Trophoblast cell (in vitro differentiated cells and primary cell): ENCODE measurements at regions not wholly inside any gene's neighbourhood (a gene's known extent, or its start where the extent isn't known, plus 50 kb on each side); places are given as distances from the start of the nearest gene placed in this dataset.

Experiments used
- DNase-seq, 2 donors: peaks; one replicate each; pipeline ENCODE4 v3.0.0-alpha.2; 2016
- H2AFZ ChIP-seq: 2 replicates; pipeline ENCODE4 v1.6.1; 2013; ENCODE audit warnings: low read length, moderate library complexity, mild to moderate bottlenecking; ENCODE audit not compliant: insufficient read depth, poor library complexity
- H2AK5ac ChIP-seq: 2 replicates; pipeline ENCODE4 v1.6.1; 2013; ENCODE audit warnings: mild to moderate bottlenecking, low read length
- H2BK120ac ChIP-seq: 2 replicates; pipeline ENCODE4 v1.6.1; 2013; ENCODE audit warnings: low read length, mild to moderate bottlenecking, moderate library complexity; ENCODE audit not compliant: insufficient read depth, poor library complexity
- H2BK12ac ChIP-seq: 2 replicates; pipeline ENCODE4 v1.6.1; 2013; ENCODE audit warnings: mild to moderate bottlenecking, low read length, moderate library complexity
- H2BK5ac ChIP-seq: 2 replicates; pipeline ENCODE4 v1.6.1; 2013; ENCODE audit warnings: low read length, low read depth, moderate library complexity, mild to moderate bottlenecking; ENCODE audit not compliant: poor library complexity
- H3K14ac ChIP-seq: 2 replicates; pipeline ENCODE4 v1.6.1; 2013; ENCODE audit warnings: mild to moderate bottlenecking, low read length
- H3K18ac ChIP-seq: 2 replicates; pipeline ENCODE4 v1.6.1; 2013; ENCODE audit warnings: mild to moderate bottlenecking, low read length
- H3K23ac ChIP-seq: 2 replicates; pipeline ENCODE4 v1.6.1; 2013; ENCODE audit warnings: low read length
- H3K27ac ChIP-seq: 2 replicates; pipeline ENCODE4 v1.5.1; 2013; ENCODE audit warnings: low read depth, mild to moderate bottlenecking, inconsistent platforms, low read length, moderate library complexity
- H3K27me3 ChIP-seq: 2 replicates; pipeline ENCODE4 v1.6.1; 2013; ENCODE audit warnings: inconsistent platforms, mild to moderate bottlenecking, low read length, moderate library complexity; ENCODE audit not compliant: insufficient read depth
- H3K36me3 ChIP-seq, 2 experiments: 1 replicate in 1 of 2; 2 replicates in 1 of 2; pipeline ENCODE4 v1.6.1; 2013; ENCODE audit warnings: low read length in 2 of 2, mild to moderate bottlenecking in 2 of 2, moderate library complexity in 1 of 2; ENCODE audit not compliant: insufficient read depth in 2 of 2, control insufficient read depth in 1 of 2
- H3K4ac ChIP-seq: 2 replicates; pipeline ENCODE4 v1.6.1; 2013; ENCODE audit warnings: low read depth, mild to moderate bottlenecking, low read length, moderate library complexity
- H3K4me1 ChIP-seq, 2 experiments: 1 replicate in 1 of 2; 2 replicates in 1 of 2; pipeline ENCODE4 v1.6.1; 2013; ENCODE audit warnings: low read length in 2 of 2, mild to moderate bottlenecking in 2 of 2, moderate library complexity in 1 of 2; ENCODE audit not compliant: insufficient read depth in 2 of 2, control insufficient read depth in 1 of 2
- H3K4me2 ChIP-seq: 2 replicates; pipeline ENCODE4 v1.6.1; 2013; ENCODE audit warnings: inconsistent platforms, mild to moderate bottlenecking, low read length, moderate library complexity
- H3K4me3 ChIP-seq: 2 replicates; pipeline ENCODE4 v1.5.1; 2013; ENCODE audit warnings: mild to moderate bottlenecking, low read depth, low read length, inconsistent platforms
- H3K79me1 ChIP-seq: one replicate; pipeline ENCODE4 v1.6.1; 2013; ENCODE audit warnings: low read length
- H3K79me2 ChIP-seq: 2 replicates; pipeline ENCODE4 v1.6.1; 2013; ENCODE audit warnings: low read length, mild to moderate bottlenecking; ENCODE audit not compliant: control insufficient read depth, insufficient read depth, poor library complexity
- H3K9ac ChIP-seq: 2 replicates; pipeline ENCODE4 v1.6.1; 2013; ENCODE audit warnings: mild to moderate bottlenecking, low read length
- H3K9me3 ChIP-seq: 2 replicates; pipeline ENCODE4 v1.6.1; 2013; ENCODE audit warnings: low read depth, mild to moderate bottlenecking, control low read depth, inconsistent platforms, low read length; ENCODE audit not compliant: insufficient read depth
- H4K12ac ChIP-seq: 2 replicates; pipeline ENCODE4 v1.6.1; 2013; ENCODE audit warnings: low read depth, mild to moderate bottlenecking, low read length, moderate library complexity
- H4K8ac ChIP-seq: 2 replicates; pipeline ENCODE4 v1.6.1; 2013; ENCODE audit warnings: low read depth, mild to moderate bottlenecking, low read length, moderate library complexity
- H4K91ac ChIP-seq: one replicate; pipeline ENCODE4 v1.6.1; 2013; ENCODE audit warnings: low read depth, mild to moderate bottlenecking, low read length, moderate library complexity
- WGBS: extraction: QIAGEN DNeasy Blood & Tissue Kit; methylation state at CpG from one replicate; pipeline ENCODE4 v1.1.7; 2013; ENCODE audit warnings: missing lambda C conversion rate; ENCODE audit not compliant: insufficient read length, insufficient coverage; ENCODE audit errors: extremely low coverage; 5-methylcytosine and 5-hydroxymethylcytosine counted together

DNA sequence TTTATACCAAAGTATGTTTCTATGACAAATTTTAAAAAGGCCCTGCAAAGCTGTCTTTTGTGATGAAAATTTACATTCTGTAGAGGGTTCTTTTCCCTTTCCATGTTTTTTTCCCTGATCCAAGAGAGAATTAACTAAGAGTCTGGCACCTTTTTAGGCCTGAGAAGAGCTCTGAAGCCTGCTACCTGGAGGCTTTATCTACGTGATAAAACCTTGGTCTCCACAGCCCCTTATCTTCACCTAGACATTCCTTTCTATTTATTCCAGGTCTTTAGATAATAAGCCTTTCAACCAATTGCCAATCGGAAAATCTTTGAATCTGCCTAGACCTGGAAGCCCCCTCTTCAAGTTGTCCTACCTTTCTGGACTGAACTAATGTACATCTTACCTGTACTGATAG is 774.1 kb upstream of the LRRTM1 start:
- H3K4me1 ChIP-seq, result no peaks in the 10 kb centered on the region
- H4K12ac ChIP-seq, result no peak overlapping the region
- no peak overlapping the region for H2BK12ac ChIP-seq
- no peak overlapping the region for H4K8ac ChIP-seq
- H3K14ac ChIP-seq, result no peak overlapping the region
- H3K9me3 ChIP-seq, result no peaks in the 10 kb centered on the region
- no peak overlapping the region for H2AFZ ChIP-seq
- no peaks in the 10 kb centered on the region for H3K27me3 ChIP-seq
- no peak overlapping the region for H3K27ac ChIP-seq
- H3K4me3 ChIP-seq, result no peak overlapping the region
- no peak overlapping the region for H2BK5ac ChIP-seq
- no peaks in the 10 kb centered on the region for H3K79me2 ChIP-seq
- no peak overlapping the region for H2BK120ac ChIP-seq
- no peak overlapping the region for H3K23ac ChIP-seq
- H3K4me2 ChIP-seq, result no peak overlapping the region
- H3K36me3 ChIP-seq, result no peaks in the 10 kb centered on the region
- H4K91ac ChIP-seq, result no peak overlapping the region
- no peak overlapping the region for H3K9ac ChIP-seq
- no peaks in the 10 kb centered on the region for H3K79me1 ChIP-seq
- no peak overlapping the region for H3K18ac ChIP-seq
- WGBS, result no CpG with 5 or more reads among the region's 2 CpGs
- DNase-seq, result no peak
- H2AK5ac ChIP-seq, result no peak overlapping the region
- H3K4ac ChIP-seq, result no peak overlapping the region

DNA sequence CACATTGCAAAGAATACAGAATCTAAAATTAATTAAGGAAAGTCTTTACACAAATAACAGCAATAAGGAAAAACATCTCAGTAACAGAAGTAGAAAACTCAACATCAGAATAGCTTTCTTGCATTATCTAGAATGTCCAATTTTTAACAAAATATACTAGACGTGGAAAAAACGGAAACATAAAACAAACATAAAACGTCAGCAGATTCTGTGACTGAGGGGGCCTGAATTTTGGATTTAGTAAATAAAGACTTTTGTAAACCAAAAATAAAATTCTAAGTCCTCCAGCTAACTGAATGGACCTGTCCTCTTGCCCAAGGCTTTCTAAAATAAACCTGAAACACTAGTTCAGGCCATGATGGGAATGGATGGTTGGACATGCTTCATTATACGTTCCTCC is 773.5 kb upstream of the LRRTM1 start:
- H3K79me1 ChIP-seq, result no peaks in the 10 kb centered on the region
- H2BK120ac ChIP-seq, result no peak overlapping the region
- no peak overlapping the region for H2BK12ac ChIP-seq
- H3K4me3 ChIP-seq, result no peak overlapping the region
- WGBS, result no CpG with 5 or more reads among the region's 4 CpGs
- H3K4me1 ChIP-seq, result no peaks in the 10 kb centered on the region
- H3K14ac ChIP-seq, result no peak overlapping the region
- H3K79me2 ChIP-seq, result no peaks in the 10 kb centered on the region
- H2AK5ac ChIP-seq, result no peak overlapping the region
- no peak overlapping the region for H3K23ac ChIP-seq
- H2AFZ ChIP-seq, result no peak overlapping the region
- no peak overlapping the region for H4K8ac ChIP-seq
- no peak overlapping the region for H3K4ac ChIP-seq
- DNase-seq, result no peak
- no peak overlapping the region for H3K27ac ChIP-seq
- H3K9ac ChIP-seq, result no peak overlapping the region
- H3K27me3 ChIP-seq, result no peaks in the 10 kb centered on the region
- H2BK5ac ChIP-seq, result no peak overlapping the region
- no peak overlapping the region for H4K91ac ChIP-seq
- no peaks in the 10 kb centered on the region for H3K36me3 ChIP-seq
- no peak overlapping the region for H3K4me2 ChIP-seq
- H4K12ac ChIP-seq, result no peak overlapping the region
- no peaks in the 10 kb centered on the region for H3K9me3 ChIP-seq
- no peak overlapping the region for H3K18ac ChIP-seq

- H4K91ac ChIP-seq, result no peak overlapping the region
- no peaks in the 10 kb centered on the region for H3K27me3 ChIP-seq
- no peak for DNase-seq
- H3K4me2 ChIP-seq, result no peak overlapping the region
- no peak overlapping the region for H3K27ac ChIP-seq
- H3K23ac ChIP-seq, result no peak overlapping the region
- no peak overlapping the region for H2BK120ac ChIP-seq
- WGBS, result no CpG with 5 or more reads among the region's 5 CpGs
- H3K18ac ChIP-seq, result no peak overlapping the region
- H4K12ac ChIP-seq, result no peak overlapping the region
- no peaks in the 10 kb centered on the region for H3K4me1 ChIP-seq
- no peak overlapping the region for H3K14ac ChIP-seq
- H2AK5ac ChIP-seq, result no peak overlapping the region
- H2BK5ac ChIP-seq, result no peak overlapping the region
- H4K8ac ChIP-seq, result no peak overlapping the region
- no peaks in the 10 kb centered on the region for H3K79me2 ChIP-seq
- no peak overlapping the region for H2BK12ac ChIP-seq
- H3K4ac ChIP-seq, result no peak overlapping the region
- H2AFZ ChIP-seq, result no peak overlapping the region
- no peaks in the 10 kb centered on the region for H3K9me3 ChIP-seq
- no peaks in the 10 kb centered on the region for H3K79me1 ChIP-seq
- no peak overlapping the region for H3K9ac ChIP-seq
- no peaks in the 10 kb centered on the region for H3K36me3 ChIP-seq
- H3K4me3 ChIP-seq, result no peak overlapping the region
Measured at GRCh38 chr2:81077396-81077795, 772.8 kb upstream of the LRRTM1 start.

GRCh38 chr2:81073412-81073811 is 768.9 kb upstream of the LRRTM1 start:
- H4K12ac ChIP-seq, result no peak overlapping the region
- H3K18ac ChIP-seq, result no peak overlapping the region
- H2BK12ac ChIP-seq, result no peak overlapping the region
- H3K79me1 ChIP-seq, result no peaks in the 10 kb centered on the region
- no peak overlapping the region for H2BK120ac ChIP-seq
- H3K9ac ChIP-seq, result no peak overlapping the region
- H3K4me1 ChIP-seq, result no peaks in the 10 kb centered on the region
- no peaks in the 10 kb centered on the region for H3K36me3 ChIP-seq
- WGBS, result no CpG with 5 or more reads among the region's 1 CpG
- H3K79me2 ChIP-seq, result no peaks in the 10 kb centered on the region
- H2AK5ac ChIP-seq, result no peak overlapping the region
- no peak overlapping the region for H3K4me2 ChIP-seq
- H3K4me3 ChIP-seq, result no peak overlapping the region
- H4K8ac ChIP-seq, result no peak overlapping the region
- H3K27ac ChIP-seq, result no peak overlapping the region
- no peak overlapping the region for H4K91ac ChIP-seq
- H2AFZ ChIP-seq, result no peak overlapping the region
- H3K9me3 ChIP-seq, result no peaks in the 10 kb centered on the region
- no peak for DNase-seq
- H3K27me3 ChIP-seq, result no peaks in the 10 kb centered on the region
- no peak overlapping the region for H2BK5ac ChIP-seq
- H3K23ac ChIP-seq, result no peak overlapping the region
- no peak overlapping the region for H3K14ac ChIP-seq
- no peak overlapping the region for H3K4ac ChIP-seq
